WERI-Rb-1 (cell line): ENCODE measurements at regions not wholly inside any gene's neighbourhood (a gene's known extent, or its start where the extent isn't known, plus 50 kb on each side); places are given as distances from the start of the nearest gene placed in this dataset.

Source experiments
- DNase-seq: peaks from one replicate; pipeline ENCODE4 v3.0.0-alpha.2; 2020
- H3K27ac ChIP-seq: fragments of 250-450 bp; sonication (Bioruptor Pico); 2 replicates; pipeline ENCODE4 v1.5.1; 2020; ENCODE audit warnings: mild to moderate bottlenecking, moderate library complexity
- H3K27me3 ChIP-seq: fragments of 250-450 bp; sonication (Bioruptor Pico); 2 replicates; pipeline ENCODE4 v1.5.1; 2021; ENCODE audit warnings: mild to moderate bottlenecking, low read depth, moderate library complexity; ENCODE audit not compliant: insufficient read depth, severe bottlenecking
- H3K36me3 ChIP-seq: fragments of 250-450 bp; sonication (Bioruptor Pico); 2 replicates; pipeline ENCODE4 v1.5.1; 2020; ENCODE audit warnings: mild to moderate bottlenecking, moderate library complexity
- H3K4me3 ChIP-seq: 2 replicates; pipeline ENCODE4 v1.5.1; 2011; ENCODE audit warnings: low read depth, mild to moderate bottlenecking, control low read depth, low read length
- H3K9me3 ChIP-seq: fragments of 250-450 bp; sonication (Bioruptor Pico); 2 replicates; pipeline ENCODE4 v1.5.1; 2021; ENCODE audit warnings: mild to moderate bottlenecking, moderate library complexity; ENCODE audit not compliant: severe bottlenecking
- TF ChIP-seq, protein P1 (sequence below): IDR thresholded peaks from 2 replicates; pipeline ENCODE4 v1.5.1; 2011; ENCODE audit warnings: low read depth, mild to moderate bottlenecking, control low read depth, inconsistent platforms, low read length

DNA sequence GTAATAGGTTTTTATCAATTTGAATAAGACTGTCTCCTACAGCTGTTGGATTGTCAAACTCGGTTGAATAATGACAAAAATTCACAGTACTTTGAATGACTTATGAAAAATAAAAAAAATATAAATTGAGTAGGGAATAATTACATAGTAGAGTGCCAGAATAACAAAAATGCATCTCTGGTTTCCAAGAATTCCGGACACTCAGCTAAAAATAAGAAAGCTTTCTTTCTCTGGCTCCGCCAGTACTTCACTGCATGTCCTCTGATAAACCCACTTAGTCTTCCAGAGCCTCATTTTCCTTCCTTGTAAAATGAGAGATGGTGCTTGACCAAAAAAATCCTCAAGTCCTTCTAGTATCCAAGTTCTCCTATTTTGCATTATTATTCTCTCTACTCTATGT is 374.6 kb upstream of the LUZP2 start:
- H3K27ac ChIP-seq, result no peak overlapping the region
- no peaks in the 10 kb centered on the region for H3K9me3 ChIP-seq
- no peak for DNase-seq
- H3K4me3 ChIP-seq, result no peak overlapping the region
- no peaks in the 10 kb centered on the region for H3K36me3 ChIP-seq
- TF ChIP-seq, protein P1, sequence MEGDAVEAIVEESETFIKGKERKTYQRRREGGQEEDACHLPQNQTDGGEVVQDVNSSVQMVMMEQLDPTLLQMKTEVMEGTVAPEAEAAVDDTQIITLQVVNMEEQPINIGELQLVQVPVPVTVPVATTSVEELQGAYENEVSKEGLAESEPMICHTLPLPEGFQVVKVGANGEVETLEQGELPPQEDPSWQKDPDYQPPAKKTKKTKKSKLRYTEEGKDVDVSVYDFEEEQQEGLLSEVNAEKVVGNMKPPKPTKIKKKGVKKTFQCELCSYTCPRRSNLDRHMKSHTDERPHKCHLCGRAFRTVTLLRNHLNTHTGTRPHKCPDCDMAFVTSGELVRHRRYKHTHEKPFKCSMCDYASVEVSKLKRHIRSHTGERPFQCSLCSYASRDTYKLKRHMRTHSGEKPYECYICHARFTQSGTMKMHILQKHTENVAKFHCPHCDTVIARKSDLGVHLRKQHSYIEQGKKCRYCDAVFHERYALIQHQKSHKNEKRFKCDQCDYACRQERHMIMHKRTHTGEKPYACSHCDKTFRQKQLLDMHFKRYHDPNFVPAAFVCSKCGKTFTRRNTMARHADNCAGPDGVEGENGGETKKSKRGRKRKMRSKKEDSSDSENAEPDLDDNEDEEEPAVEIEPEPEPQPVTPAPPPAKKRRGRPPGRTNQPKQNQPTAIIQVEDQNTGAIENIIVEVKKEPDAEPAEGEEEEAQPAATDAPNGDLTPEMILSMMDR, result no peak
- H3K27me3 ChIP-seq, result no peaks in the 10 kb centered on the region

DNA sequence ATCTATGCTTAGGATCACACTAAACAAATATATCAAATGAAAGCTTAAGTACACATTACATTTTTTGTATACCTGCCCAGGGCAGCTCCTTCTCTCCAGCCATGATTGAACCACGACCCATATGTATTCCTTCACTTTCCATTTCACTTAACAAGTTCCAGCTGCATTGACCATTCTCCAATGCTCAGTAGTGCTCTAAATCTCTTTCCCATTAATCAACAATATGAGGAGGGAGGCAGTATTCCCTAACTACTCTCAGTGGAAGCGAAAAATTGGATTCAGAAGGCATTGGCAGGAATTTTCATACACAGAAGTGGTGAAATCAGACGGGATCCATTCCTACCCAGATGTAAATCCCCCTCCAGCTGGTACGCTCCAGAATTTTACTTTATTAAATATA is 372.0 kb upstream of the LUZP2 start:
- DNase-seq, result no peak
- Histone ChIP-seq H3K9me3 (no peaks in the 10 kb centered on the region), H3K27ac (no peak overlapping the region), H3K27me3 (no peaks in the 10 kb centered on the region), H3K4me3 (no peak overlapping the region), H3K36me3 (no peaks in the 10 kb centered on the region)
- TF ChIP-seq, protein P1, result no peak

- H3K27ac ChIP-seq, result no peak overlapping the region
- H3K27me3 ChIP-seq, result no peaks in the 10 kb centered on the region
- H3K36me3 ChIP-seq, result no peaks in the 10 kb centered on the region
- no peaks in the 10 kb centered on the region for H3K9me3 ChIP-seq
- no peak overlapping the region for H3K4me3 ChIP-seq
- no peak for DNase-seq
- TF ChIP-seq, protein P1, result no peak
These were observed 365.2 kb upstream of the LUZP2 start for GRCh38 chr11:24131698-24132097.

- Histone ChIP-seq H3K27me3 (no peaks in the 10 kb centered on the region), H3K4me3 (no peak overlapping the region), H3K9me3 (no peaks in the 10 kb centered on the region), H3K36me3 (no peaks in the 10 kb centered on the region), H3K27ac (no peak overlapping the region)
- DNase-seq, result no peak
- TF ChIP-seq, protein P1, result no peak
These were observed 364.4 kb upstream of the LUZP2 start for GRCh38 chr11:24132471-24132870.

- Histone ChIP-seq H3K27ac (no peak overlapping the region), H3K36me3 (no peaks in the 10 kb centered on the region), H3K27me3 (no peaks in the 10 kb centered on the region), H3K4me3 (no peak overlapping the region), H3K9me3 (no peaks in the 10 kb centered on the region)
- TF ChIP-seq, protein P1, result no peak
- DNase-seq, result no peak
These were observed 361.8 kb upstream of the LUZP2 start for GRCh38 chr11:24134879-24135589.

DNA sequence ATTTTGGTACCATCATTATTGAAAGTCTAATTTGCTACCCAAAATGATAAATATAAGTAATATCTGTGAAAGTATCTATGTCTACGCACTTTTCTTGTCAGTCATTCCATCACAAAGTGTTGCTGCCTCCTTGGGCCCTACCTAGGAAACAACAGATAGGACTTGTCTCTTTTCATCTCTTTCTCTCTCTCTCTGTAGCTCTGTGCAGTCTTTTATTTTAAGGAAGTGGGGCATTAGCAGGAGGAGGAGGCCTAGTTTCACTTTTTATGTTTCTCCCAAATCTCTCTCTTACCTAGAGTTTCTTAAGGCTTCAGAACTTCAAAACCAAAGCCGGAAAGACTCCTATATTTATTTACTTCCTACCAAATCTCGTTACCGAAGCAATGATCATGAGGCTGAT is 354.8 kb upstream of the LUZP2 start:
- Histone ChIP-seq H3K27me3 (no peaks in the 10 kb centered on the region), H3K36me3 (no peaks in the 10 kb centered on the region), H3K27ac (no peak overlapping the region), H3K9me3 (no peaks in the 10 kb centered on the region), H3K4me3 (no peak overlapping the region)
- TF ChIP-seq, protein P1, result no peak
- DNase-seq, result no peak
